Breast epithelium (tissue), 3 donors: ENCODE measurements at regions not wholly inside any gene's neighbourhood (a gene's known extent, or its start where the extent isn't known, plus 50 kb on each side); places are given as distances from the start of the nearest gene placed in this dataset.

Experiments
- CTCF ChIP-seq, 3 donors: fragments of 450-650 bp; IDR thresholded peaks; one replicate each; pipeline ENCODE4 v1.5.1; 2016 to 2017; ENCODE audit warnings: antibody characterized with exemption in 3 of 3, mild to moderate bottlenecking in 3 of 3, moderate library complexity in 3 of 3
- POLR2A ChIP-seq: fragments of 450-650 bp; IDR thresholded peaks from one replicate; pipeline ENCODE4 v1.6.1; 2016; ENCODE audit warnings: antibody characterized with exemption, mild to moderate bottlenecking, moderate library complexity

GRCh38 chr21:35871906-35872305 is 188.4 kb downstream of the SETD4 start:
- TF ChIP-seq CTCF (IDR thresholded peaks at IDR 0.05) (no peak), POLR2A (no peak)
